Erythroblast (primary cell): ENCODE measurements at regions not wholly inside any gene's neighbourhood (a gene's known extent, or its start where the extent isn't known, plus 50 kb on each side); places are given as distances from the start of the nearest gene placed in this dataset.

Source experiments
- GATA1 ChIP-seq: IDR thresholded peaks from 2 replicates; pipeline ENCODE4 v1.6.1; 2011; ENCODE audit warnings: low read depth, mild to moderate bottlenecking, control low read depth, low read length, moderate library complexity
- POLR2A ChIP-seq: IDR thresholded peaks from 2 replicates; pipeline ENCODE4 v1.6.1; 2011; ENCODE audit warnings: mild to moderate bottlenecking, low read length

DNA sequence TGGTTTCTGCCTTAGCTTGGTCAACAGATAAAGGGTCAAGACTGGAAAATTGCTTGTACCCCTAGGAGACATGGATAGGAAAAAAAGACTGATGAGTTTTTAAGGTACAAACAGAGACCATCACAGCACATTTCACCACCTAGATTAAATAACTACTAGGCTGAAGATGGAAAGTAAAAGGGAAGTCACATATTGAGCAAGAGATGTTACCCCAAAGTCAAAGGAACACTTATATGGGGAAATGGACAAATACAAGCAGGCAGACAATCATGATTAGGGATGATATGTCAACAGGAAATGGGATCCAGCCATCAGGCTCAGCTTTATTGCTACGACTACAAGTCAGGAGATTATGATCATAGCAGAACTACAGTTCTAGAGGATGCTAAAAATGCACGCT lies 1643.1 kb upstream of the CELF4 start:
- TF ChIP-seq POLR2A (no peak), GATA1 (no peak)
